ENCODE measurements at regions not wholly inside any gene's neighbourhood (a gene's known extent, or its start where the extent isn't known, plus 50 kb on each side); places are given as distances from the start of the nearest gene placed in this dataset.

GRCh38 chr21:23601549-23601948 is 2005.7 kb downstream of the MRPL39 start:
- DNase-seq (ENCODE audit: low spot score) = no peak
- no peak for ATAC-seq (ENCODE audit: insufficient number of reproducible peaks, low FRiP score, low read depth)
- no peak for TF ChIP-seq CTCF (IDR thresholded peaks at IDR 0.05)
- Histone ChIP-seq H3K9me3 (no peaks in the 10 kb centered on the region), H3K27ac (no peak overlapping the region), H3K27me3 (replicated peaks; ENCODE audit: insufficient read depth) (no peaks in the 10 kb centered on the region), H3K36me3 (no peaks in the 10 kb centered on the region), H3K4me1 (ENCODE audit: control insufficient read depth in 1 of 2, low read depth in 2 of 2) (no peaks in the 10 kb centered on the region), H3K4me3 (no peak overlapping the region)

GRCh38 chr21:23593582-23593981 is 2013.7 kb downstream of the MRPL39 start:
- no peak for TF ChIP-seq CTCF (IDR thresholded peaks at IDR 0.05)
- no peaks in the 10 kb centered on the region for H3K36me3 ChIP-seq
- no peak overlapping the region for H3K4me3 ChIP-seq
- no peaks in the 10 kb centered on the region for H3K4me1 ChIP-seq (ENCODE audit: control insufficient read depth in 1 of 2, low read depth in 2 of 2)
- H3K9me3 ChIP-seq = no peaks in the 10 kb centered on the region
- H3K27me3 ChIP-seq (replicated peaks; ENCODE audit: insufficient read depth) = no peaks in the 10 kb centered on the region
- DNase-seq (ENCODE audit: low spot score) (no peak), ATAC-seq (ENCODE audit: insufficient number of reproducible peaks, low FRiP score, low read depth) (no peak)
- H3K27ac ChIP-seq = no peak overlapping the region

- H3K4me1 ChIP-seq (ENCODE audit: control insufficient read depth in 1 of 2, low read depth in 2 of 2) = no peaks in the 10 kb centered on the region
- no peak for TF ChIP-seq CTCF (IDR thresholded peaks at IDR 0.05)
- H3K27me3 ChIP-seq (replicated peaks; ENCODE audit: insufficient read depth) = no peaks in the 10 kb centered on the region
- H3K4me3 ChIP-seq = no peak overlapping the region
- no peaks in the 10 kb centered on the region for H3K9me3 ChIP-seq
- ATAC-seq (ENCODE audit: insufficient number of reproducible peaks, low FRiP score, low read depth) (no peak), DNase-seq (ENCODE audit: low spot score) (no peak)
- no peaks in the 10 kb centered on the region for H3K36me3 ChIP-seq
- no peak overlapping the region for H3K27ac ChIP-seq
These were observed 2021.9 kb downstream of the MRPL39 start for GRCh38 chr21:23585419-23585818.

GRCh38 chr21:23579573-23579972 is 2027.7 kb downstream of the MRPL39 start:
- H3K27ac ChIP-seq = no peak overlapping the region
- no peaks in the 10 kb centered on the region for H3K27me3 ChIP-seq (replicated peaks; ENCODE audit: insufficient read depth)
- H3K4me3 ChIP-seq = no peak overlapping the region
- no peak for ATAC-seq (ENCODE audit: insufficient number of reproducible peaks, low FRiP score, low read depth)
- no peaks in the 10 kb centered on the region for H3K9me3 ChIP-seq
- H3K36me3 ChIP-seq = no peaks in the 10 kb centered on the region
- TF ChIP-seq CTCF (IDR thresholded peaks at IDR 0.05) = no peak
- no peak for DNase-seq (ENCODE audit: low spot score)
- H3K4me1 ChIP-seq (ENCODE audit: control insufficient read depth in 1 of 2, low read depth in 2 of 2) = no peaks in the 10 kb centered on the region

GRCh38 chr21:23578027-23578426 is 2029.3 kb downstream of the MRPL39 start:
- Histone ChIP-seq H3K4me3 (no peak overlapping the region), H3K4me1 (ENCODE audit: control insufficient read depth in 1 of 2, low read depth in 2 of 2) (no peaks in the 10 kb centered on the region), H3K9me3 (no peaks in the 10 kb centered on the region), H3K27me3 (replicated peaks; ENCODE audit: insufficient read depth) (no peaks in the 10 kb centered on the region), H3K36me3 (no peaks in the 10 kb centered on the region), H3K27ac (no peak overlapping the region)
- no peak for DNase-seq (ENCODE audit: low spot score)
- no peak for ATAC-seq (ENCODE audit: insufficient number of reproducible peaks, low FRiP score, low read depth)
- no peak for TF ChIP-seq CTCF (IDR thresholded peaks at IDR 0.05)
